Large intestine (tissue), 3 donors: ENCODE measurements at regions not wholly inside any gene's neighbourhood (a gene's known extent, or its start where the extent isn't known, plus 50 kb on each side); places are given as distances from the start of the nearest gene placed in this dataset.

Experiments used
- DNase-seq, 2 donors: peaks; one replicate each; pipeline versions ENCODE4 v3.0.0 to v3.0.0-alpha.2; 2013
- H3K27ac ChIP-seq: one replicate; pipeline ENCODE4 v1.5.1; 2013; ENCODE audit warnings: low read length
- H3K27me3 ChIP-seq: 2 replicates; pipeline ENCODE4 v1.6.1; 2013; ENCODE audit warnings: low read length; ENCODE audit not compliant: control insufficient read depth, insufficient read depth
- H3K36me3 ChIP-seq: 2 replicates; pipeline ENCODE4 v1.6.1; 2013; ENCODE audit warnings: low read length; ENCODE audit not compliant: control insufficient read depth, insufficient read depth
- H3K4me1 ChIP-seq: one replicate; pipeline ENCODE4 v1.6.1; 2013; ENCODE audit warnings: low read length; ENCODE audit not compliant: control insufficient read depth, insufficient read depth
- H3K4me3 ChIP-seq: one replicate; pipeline ENCODE4 v1.5.1; 2013; ENCODE audit warnings: low read length
- H3K9me3 ChIP-seq: one replicate; pipeline ENCODE4 v1.6.1; 2013; ENCODE audit warnings: mild to moderate bottlenecking, low read depth, low read length, moderate library complexity; ENCODE audit not compliant: control insufficient read depth
- WGBS: methylation state at CpG from one replicate; pipeline ENCODE4 v1.1.5; 2013; ENCODE audit warnings: low lambda C conversion rate; ENCODE audit not compliant: insufficient coverage; 5-methylcytosine and 5-hydroxymethylcytosine counted together

- Histone ChIP-seq H3K4me3 (no peak overlapping the region), H3K9me3 (no peaks in the 10 kb centered on the region), H3K27me3 (no peaks in the 10 kb centered on the region), H3K4me1 (no peaks in the 10 kb centered on the region), H3K27ac (no peak overlapping the region), H3K36me3 (no peaks in the 10 kb centered on the region)
- no peak for DNase-seq
Measured at GRCh38 chr4:147076728-147077127, 131.1 kb upstream of the TTC29 start.

- H3K4me3 ChIP-seq, result no peak overlapping the region
- DNase-seq, result no peak
- no peaks in the 10 kb centered on the region for H3K36me3 ChIP-seq
- H3K4me1 ChIP-seq, result no peaks in the 10 kb centered on the region
- H3K9me3 ChIP-seq, result no peaks in the 10 kb centered on the region
- no peaks in the 10 kb centered on the region for H3K27me3 ChIP-seq
- no peak overlapping the region for H3K27ac ChIP-seq
Measured at GRCh38 chr4:147078362-147078761, 132.7 kb upstream of the TTC29 start.

- Histone ChIP-seq H3K9me3 (no peaks in the 10 kb centered on the region), H3K36me3 (no peaks in the 10 kb centered on the region), H3K4me1 (no peaks in the 10 kb centered on the region), H3K27ac (no peak overlapping the region), H3K27me3 (no peaks in the 10 kb centered on the region), H3K4me3 (no peak overlapping the region)
- 100% methylated on average over 1 of the region's 17 CpGs for WGBS
- DNase-seq, result no peak
Measured at GRCh38 chr4:147078875-147079658, 133.4 kb upstream of the TTC29 start.

GRCh38 chr4:147084861-147085260, 139.2 kb upstream of the TTC29 start:
- H3K4me1 ChIP-seq, result no peaks in the 10 kb centered on the region
- no CpG with 5 or more reads among the region's 1 CpG for WGBS

GRCh38 chr4:147085781-147086180, 140.1 kb upstream of the TTC29 start:
- Histone ChIP-seq H3K27ac (no peak overlapping the region), H3K4me1 (no peaks in the 10 kb centered on the region), H3K36me3 (no peaks in the 10 kb centered on the region)

More at GRCh38 chr4:147084861-147085260, 139.2 kb upstream of the TTC29 start:
- Histone ChIP-seq H3K4me3 (no peak overlapping the region), H3K27me3 (no peaks in the 10 kb centered on the region), H3K27ac (no peak overlapping the region), H3K36me3 (no peaks in the 10 kb centered on the region), H3K9me3 (no peaks in the 10 kb centered on the region)
- no peak for DNase-seq

GRCh38 chr4:147088146-147088545, 142.5 kb upstream of the TTC29 start:
- DNase-seq, result no peak
- Histone ChIP-seq H3K9me3 (no peaks in the 10 kb centered on the region), H3K27ac (no peak overlapping the region), H3K36me3 (no peaks in the 10 kb centered on the region), H3K4me3 (no peak overlapping the region), H3K27me3 (no peaks in the 10 kb centered on the region), H3K4me1 (no peaks in the 10 kb centered on the region)
- WGBS, result 100% methylated on average over 1 of the region's 4 CpGs

More at GRCh38 chr4:147085781-147086180, 140.1 kb upstream of the TTC29 start:
- Histone ChIP-seq H3K9me3 (no peaks in the 10 kb centered on the region), H3K4me3 (no peak overlapping the region), H3K27me3 (no peaks in the 10 kb centered on the region)
- WGBS, result no CpG with 5 or more reads among the region's 2 CpGs
- DNase-seq, result no peak

- no peak for DNase-seq
- Histone ChIP-seq H3K4me3 (no peak overlapping the region), H3K4me1 (no peaks in the 10 kb centered on the region), H3K36me3 (no peaks in the 10 kb centered on the region), H3K9me3 (no peaks in the 10 kb centered on the region), H3K27me3 (no peaks in the 10 kb centered on the region), H3K27ac (no peak overlapping the region)
- 20% methylated on average over 1 of the region's 5 CpGs for WGBS
Measured at GRCh38 chr4:147090486-147090885, 144.8 kb upstream of the TTC29 start.

- H3K27ac ChIP-seq, result no peak overlapping the region
- DNase-seq, result no peak
- no peaks in the 10 kb centered on the region for H3K4me1 ChIP-seq
- H3K4me3 ChIP-seq, result no peak overlapping the region
- WGBS, result no CpG with 5 or more reads among the region's 2 CpGs
- H3K36me3 ChIP-seq, result no peaks in the 10 kb centered on the region
- H3K27me3 ChIP-seq, result no peaks in the 10 kb centered on the region
- H3K9me3 ChIP-seq, result no peaks in the 10 kb centered on the region
Measured at GRCh38 chr4:147093206-147093605, 147.5 kb upstream of the TTC29 start.

GRCh38 chr4:147094238-147094637, 148.6 kb upstream of the TTC29 start:
- no peak for DNase-seq
- no peaks in the 10 kb centered on the region for H3K27me3 ChIP-seq
- no CpG with 5 or more reads among the region's 2 CpGs for WGBS

GRCh38 chr4:147096667-147097604, 151.3 kb upstream of the TTC29 start:
- H3K4me1 ChIP-seq, result no peaks in the 10 kb centered on the region
- WGBS, result 21% methylated on average over 2 of the region's 6 CpGs
- peaks cover 3% of the 10 kb centered on the region for H3K27me3 ChIP-seq
- no peak overlapping the region for H3K4me3 ChIP-seq
- no peaks in the 10 kb centered on the region for H3K36me3 ChIP-seq
- peak; percentile 17 to 26 for DNase-seq
- no peak overlapping the region for H3K27ac ChIP-seq
- no peaks in the 10 kb centered on the region for H3K9me3 ChIP-seq

More at GRCh38 chr4:147094238-147094637, 148.6 kb upstream of the TTC29 start:
- H3K4me1 ChIP-seq, result no peaks in the 10 kb centered on the region
- no peaks in the 10 kb centered on the region for H3K9me3 ChIP-seq
- H3K4me3 ChIP-seq, result no peak overlapping the region
- no peaks in the 10 kb centered on the region for H3K36me3 ChIP-seq
- no peak overlapping the region for H3K27ac ChIP-seq
